GM12872 (cell line): ENCODE measurements at regions not wholly inside any gene's neighbourhood (a gene's known extent, or its start where the extent isn't known, plus 50 kb on each side); places are given as distances from the start of the nearest gene placed in this dataset.

ENCODE experiments used
- TF ChIP-seq, protein P1 (sequence below): IDR thresholded peaks from 3 replicates; pipeline ENCODE4 v1.5.1; 2011; ENCODE audit warnings: low read depth, mild to moderate bottlenecking, low read length, moderate library complexity; ENCODE audit not compliant: insufficient read depth

DNA sequence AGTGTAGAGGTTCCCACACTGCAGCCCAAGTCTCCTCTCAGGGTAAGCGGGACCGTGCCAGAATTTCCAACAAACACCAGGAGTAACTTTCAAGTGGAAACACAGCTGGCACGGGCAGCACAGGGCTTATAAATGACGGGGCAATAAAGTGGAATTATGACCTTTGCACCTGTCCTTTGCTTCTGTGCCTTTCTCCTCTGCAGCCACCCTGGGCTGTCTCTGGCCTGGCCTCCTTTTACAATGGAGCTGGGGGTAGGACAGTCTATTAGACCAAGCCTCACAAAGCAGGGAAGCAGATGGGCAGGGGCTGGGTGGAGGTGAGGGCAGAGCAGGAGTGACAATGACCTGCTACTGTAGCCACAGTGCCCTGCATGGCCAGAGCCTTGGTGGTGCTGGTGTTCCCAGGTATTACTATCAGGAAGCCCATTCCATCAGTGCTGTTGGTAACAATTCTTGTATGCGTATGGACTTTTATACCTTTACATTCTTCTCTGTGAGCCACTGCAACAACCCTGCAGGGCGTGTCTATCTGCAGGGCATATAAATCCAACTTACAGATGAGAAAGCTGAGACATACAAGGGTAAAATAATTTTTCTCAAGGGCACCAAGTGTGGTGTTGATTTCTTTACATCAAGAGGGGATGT lies 387.8 kb downstream of the CTTN start:
- TF ChIP-seq, protein P1, sequence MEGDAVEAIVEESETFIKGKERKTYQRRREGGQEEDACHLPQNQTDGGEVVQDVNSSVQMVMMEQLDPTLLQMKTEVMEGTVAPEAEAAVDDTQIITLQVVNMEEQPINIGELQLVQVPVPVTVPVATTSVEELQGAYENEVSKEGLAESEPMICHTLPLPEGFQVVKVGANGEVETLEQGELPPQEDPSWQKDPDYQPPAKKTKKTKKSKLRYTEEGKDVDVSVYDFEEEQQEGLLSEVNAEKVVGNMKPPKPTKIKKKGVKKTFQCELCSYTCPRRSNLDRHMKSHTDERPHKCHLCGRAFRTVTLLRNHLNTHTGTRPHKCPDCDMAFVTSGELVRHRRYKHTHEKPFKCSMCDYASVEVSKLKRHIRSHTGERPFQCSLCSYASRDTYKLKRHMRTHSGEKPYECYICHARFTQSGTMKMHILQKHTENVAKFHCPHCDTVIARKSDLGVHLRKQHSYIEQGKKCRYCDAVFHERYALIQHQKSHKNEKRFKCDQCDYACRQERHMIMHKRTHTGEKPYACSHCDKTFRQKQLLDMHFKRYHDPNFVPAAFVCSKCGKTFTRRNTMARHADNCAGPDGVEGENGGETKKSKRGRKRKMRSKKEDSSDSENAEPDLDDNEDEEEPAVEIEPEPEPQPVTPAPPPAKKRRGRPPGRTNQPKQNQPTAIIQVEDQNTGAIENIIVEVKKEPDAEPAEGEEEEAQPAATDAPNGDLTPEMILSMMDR: no peak

DNA sequence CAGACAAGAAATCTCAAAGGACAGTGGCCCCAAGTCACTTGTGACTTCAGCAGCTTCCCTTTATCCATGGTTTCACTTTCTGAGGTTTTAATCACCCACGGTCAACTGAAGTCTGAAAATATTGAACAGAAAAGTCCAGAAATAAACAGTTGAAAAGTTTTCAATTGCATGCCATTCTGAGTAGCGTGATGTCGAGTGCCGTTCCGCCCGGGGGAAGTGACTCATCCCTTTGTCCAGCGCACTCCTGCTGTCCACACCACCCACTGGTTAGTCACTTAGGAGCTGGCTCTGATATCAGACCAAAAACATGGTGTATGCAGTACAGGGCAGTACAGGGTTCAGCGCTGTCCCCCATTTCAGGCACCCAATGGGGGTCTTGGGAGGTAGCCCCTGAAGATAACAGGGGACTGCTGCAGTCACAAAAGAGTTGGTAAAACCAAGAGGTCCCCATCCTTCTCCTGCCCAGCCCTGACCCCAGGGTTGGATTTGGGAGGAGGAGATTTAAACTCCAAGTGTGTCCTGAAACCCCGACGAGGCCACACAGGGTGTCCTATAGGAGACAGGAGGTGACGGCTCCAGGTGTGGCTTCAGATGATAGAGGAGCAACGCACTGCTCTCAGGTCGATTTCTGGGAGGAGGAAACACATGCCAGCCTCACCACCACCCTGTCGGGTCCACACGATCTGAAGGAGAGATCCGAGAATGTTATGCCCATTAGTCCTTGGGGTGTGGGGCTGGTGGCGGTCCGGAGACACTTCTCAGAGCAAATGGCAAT lies 390.1 kb downstream of the CTTN start:
- TF ChIP-seq, protein P1: no peak

DNA sequence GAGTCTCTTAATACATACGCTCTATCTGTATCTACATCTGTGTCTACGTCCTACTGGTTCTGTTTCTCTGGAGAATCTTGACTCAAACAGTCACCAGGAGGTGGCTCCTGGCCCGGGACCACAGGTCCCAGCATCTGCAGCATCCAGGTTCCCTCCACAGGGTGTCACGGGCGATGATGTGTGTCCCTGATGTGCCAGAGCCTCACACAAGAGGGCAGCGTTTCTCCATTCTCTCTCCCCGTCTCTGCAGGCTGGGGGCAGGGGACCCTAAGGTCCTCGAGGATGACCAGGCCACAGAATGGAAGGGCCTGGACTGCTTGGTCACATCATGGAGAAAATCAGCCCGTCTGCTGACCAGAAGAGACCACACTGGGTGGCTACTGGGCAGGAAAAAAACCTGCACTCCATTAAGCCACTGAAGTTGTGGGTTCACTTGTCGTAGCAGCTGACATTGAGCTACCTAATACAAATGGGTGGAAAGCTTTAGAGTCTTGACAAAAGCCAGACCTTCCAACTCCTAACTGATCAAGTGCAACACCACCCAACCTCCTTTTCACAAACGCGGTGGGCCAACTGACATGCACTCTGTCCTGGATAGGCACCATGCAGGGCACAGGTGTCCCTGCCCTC lies 392.5 kb downstream of the CTTN start:
- TF ChIP-seq, protein P1: no peak

GRCh38 chr11:70796648-70797227 lies 398.4 kb downstream of the CTTN start:
- TF ChIP-seq, protein P1: peak; percentile 43; the same call in 1 of the 3 replicates

DNA sequence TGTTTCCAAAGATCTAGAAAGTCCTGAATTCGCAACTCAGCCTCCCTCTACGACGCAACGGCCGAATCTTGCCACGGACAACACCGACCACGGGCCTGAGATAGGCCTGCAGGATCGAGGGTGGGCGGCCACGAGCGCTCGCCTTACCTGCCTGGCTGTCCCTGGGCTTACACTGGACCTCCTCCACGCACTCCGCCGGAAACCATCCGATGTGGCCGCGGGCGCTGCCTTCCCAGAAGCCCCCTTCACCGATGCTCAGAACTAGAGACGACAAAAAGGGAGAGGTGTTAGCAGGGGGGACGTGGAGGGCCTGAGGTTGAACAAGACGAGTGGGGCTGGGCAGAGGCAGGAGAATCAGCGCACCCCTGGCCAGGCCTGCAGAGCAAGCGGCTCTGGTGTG lies 400.0 kb downstream of the CTTN start:
- TF ChIP-seq, protein P1: no peak

DNA sequence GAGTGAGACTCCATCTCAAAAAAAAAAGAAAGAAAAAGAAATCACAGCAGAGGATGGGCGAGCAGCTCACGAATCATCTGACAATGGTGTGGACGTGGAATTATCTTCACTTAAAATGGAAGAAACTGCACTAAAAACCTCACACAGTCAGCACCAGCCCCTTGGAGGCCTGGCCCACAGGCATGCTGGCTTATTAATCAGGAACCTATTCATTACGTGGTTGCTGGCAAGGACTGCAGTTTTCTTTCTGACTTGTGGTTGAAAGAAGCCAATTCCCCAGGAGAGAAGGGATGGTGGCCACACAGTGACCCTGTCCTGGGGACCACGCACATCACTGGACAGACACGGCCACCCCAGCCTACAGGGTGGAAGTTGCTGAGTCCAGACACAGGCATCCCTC lies 401.1 kb downstream of the CTTN start:
- TF ChIP-seq, protein P1: no peak

GRCh38 chr11:70802185-70802584 lies 403.9 kb downstream of the CTTN start:
- TF ChIP-seq, protein P1: no peak
